Right cardiac atrium (tissue), 5 donors: ENCODE measurements at regions not wholly inside any gene's neighbourhood (a gene's known extent, or its start where the extent isn't known, plus 50 kb on each side); places are given as distances from the start of the nearest gene placed in this dataset.

Experiments
- ATAC-seq, 2 donors: fragments of 200-7000 bp; cut with Tn5 transposase; one replicate each; pipeline versions ENCODE4 v1.8.0 to v1.9.1; 2020; ENCODE audit warnings: moderate library complexity in 2 of 2, mild to moderate bottlenecking in 1 of 2
- DNase-seq, 3 donors: peaks; one replicate each; pipeline ENCODE4 v3.0.0-alpha.2; 2020
- H3K27ac ChIP-seq: one replicate; pipeline ENCODE4 v1.5.1; 2013; ENCODE audit warnings: mild to moderate bottlenecking, low read length, control low read depth, moderate library complexity
- H3K27me3 ChIP-seq: one replicate; pipeline ENCODE4 v1.6.1; 2013; ENCODE audit not compliant: control insufficient read depth, insufficient read depth
- H3K4me1 ChIP-seq: one replicate; pipeline ENCODE4 v1.6.1; 2013; ENCODE audit warnings: low read length; ENCODE audit not compliant: control insufficient read depth, insufficient read depth
- H3K4me3 ChIP-seq: one replicate; pipeline ENCODE4 v1.5.1; 2013; ENCODE audit warnings: low read length, control low read depth
- H3K9me3 ChIP-seq: one replicate; pipeline ENCODE4 v1.6.1; 2013; ENCODE audit warnings: low read length; ENCODE audit not compliant: control insufficient read depth
- WGBS: extraction: QIAGEN DNeasy Blood & Tissue Kit; methylation state at CpG from one replicate; pipeline ENCODE4 v1.1.7; 2013; 5-methylcytosine and 5-hydroxymethylcytosine counted together
- intact Hi-C, 4 donors: fragments of 100-400 bp; cut with DNase I; formaldehyde crosslinking; loops; one replicate each; pipeline versions ENCODE4 v1.11.0 to v1.14.0; 2022 to 2023
- donor health status: healthy with polysubstance abuse.
- donor health status: DM: no; HTN: yes; CAD: no.
- donor health status: DM: no; HTN: no; CAD: no.
- donor health status: DM: no; HTN: yes; CAD: no; lungs with severe emphysema.
- donor health status: DM: yes; HTN: yes; CAD: no.

DNA sequence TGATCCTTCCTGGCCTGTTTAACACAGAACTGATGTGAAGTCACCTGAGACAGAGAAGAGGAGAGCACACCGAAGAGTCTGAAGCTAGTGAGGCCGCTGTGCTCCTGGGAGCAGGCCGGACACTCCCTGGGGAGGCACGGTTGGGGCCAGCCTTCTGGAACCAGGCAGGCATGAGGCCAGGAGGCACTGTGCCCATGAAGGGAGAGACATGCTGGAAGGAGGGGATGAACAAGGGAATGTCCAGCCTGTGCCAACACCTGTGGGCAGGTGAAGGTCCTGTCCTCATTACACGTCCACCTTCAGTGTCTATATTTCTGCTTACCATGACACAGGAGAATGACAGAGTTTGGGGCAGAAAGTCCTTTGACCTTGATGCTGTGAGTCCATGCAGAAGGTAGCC, 183.8 kb upstream of the S1PR3 start:
- Histone ChIP-seq H3K27me3 (no peaks in the 10 kb centered on the region), H3K9me3 (no peaks in the 10 kb centered on the region), H3K27ac (no peak overlapping the region), H3K4me3 (no peak overlapping the region), H3K4me1 (peaks cover 4% of the 10 kb centered on the region)
- intact Hi-C loops: no loop called here
- DNase-seq (no peak), ATAC-seq (no peak)
- WGBS: 93% methylated on average over 5 of the region's 5 CpGs

GRCh38 chr9:88808019-88808656, 183.1 kb upstream of the S1PR3 start:
- Histone ChIP-seq H3K27me3 (no peaks in the 10 kb centered on the region), H3K27ac (no peak overlapping the region), H3K9me3 (no peaks in the 10 kb centered on the region), H3K4me1 (peaks cover 4% of the 10 kb centered on the region), H3K4me3 (no peak overlapping the region)
- 97% methylated on average over 4 of the region's 4 CpGs for WGBS
- ATAC-seq (no peak), DNase-seq (no peak)
- intact Hi-C loops: no loop called here

DNA sequence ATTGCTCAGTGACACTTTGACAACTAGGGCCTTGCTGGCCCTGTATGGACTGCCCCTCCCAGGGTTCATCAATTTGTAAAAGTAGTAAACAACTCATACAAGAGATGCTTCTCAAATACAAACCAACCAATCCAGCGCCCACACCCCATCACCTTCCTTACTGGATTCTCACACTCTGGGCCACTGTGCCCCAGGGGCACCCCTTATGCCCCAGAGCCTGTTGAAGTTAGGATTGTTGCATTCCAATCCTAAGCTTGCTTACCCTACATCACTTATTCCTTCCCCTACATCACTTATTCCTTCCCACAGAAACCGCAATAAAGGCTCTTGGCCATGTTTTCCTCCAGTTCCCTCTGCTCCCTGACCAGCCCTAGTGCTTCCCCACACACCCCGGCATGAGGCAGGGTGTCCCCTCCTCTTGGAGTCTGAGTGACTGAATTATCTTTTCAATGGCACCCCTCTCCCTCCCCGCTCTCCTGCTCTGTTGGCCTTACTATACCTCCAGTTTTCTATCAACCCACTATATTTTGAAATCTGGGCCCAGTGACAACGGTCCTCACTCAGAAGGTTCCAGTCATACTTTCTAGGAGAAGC, 182.4 kb upstream of the S1PR3 start:
- Histone ChIP-seq H3K9me3 (no peaks in the 10 kb centered on the region), H3K27me3 (no peaks in the 10 kb centered on the region), H3K27ac (no peak overlapping the region), H3K4me1 (peaks cover 6% of the 10 kb centered on the region), H3K4me3 (no peak overlapping the region)
- intact Hi-C loops: no loop called here
- WGBS: 57% methylated on average over 5 of the region's 5 CpGs
- DNase-seq: no peak
- peak; percentile 7 to 49 for ATAC-seq

DNA sequence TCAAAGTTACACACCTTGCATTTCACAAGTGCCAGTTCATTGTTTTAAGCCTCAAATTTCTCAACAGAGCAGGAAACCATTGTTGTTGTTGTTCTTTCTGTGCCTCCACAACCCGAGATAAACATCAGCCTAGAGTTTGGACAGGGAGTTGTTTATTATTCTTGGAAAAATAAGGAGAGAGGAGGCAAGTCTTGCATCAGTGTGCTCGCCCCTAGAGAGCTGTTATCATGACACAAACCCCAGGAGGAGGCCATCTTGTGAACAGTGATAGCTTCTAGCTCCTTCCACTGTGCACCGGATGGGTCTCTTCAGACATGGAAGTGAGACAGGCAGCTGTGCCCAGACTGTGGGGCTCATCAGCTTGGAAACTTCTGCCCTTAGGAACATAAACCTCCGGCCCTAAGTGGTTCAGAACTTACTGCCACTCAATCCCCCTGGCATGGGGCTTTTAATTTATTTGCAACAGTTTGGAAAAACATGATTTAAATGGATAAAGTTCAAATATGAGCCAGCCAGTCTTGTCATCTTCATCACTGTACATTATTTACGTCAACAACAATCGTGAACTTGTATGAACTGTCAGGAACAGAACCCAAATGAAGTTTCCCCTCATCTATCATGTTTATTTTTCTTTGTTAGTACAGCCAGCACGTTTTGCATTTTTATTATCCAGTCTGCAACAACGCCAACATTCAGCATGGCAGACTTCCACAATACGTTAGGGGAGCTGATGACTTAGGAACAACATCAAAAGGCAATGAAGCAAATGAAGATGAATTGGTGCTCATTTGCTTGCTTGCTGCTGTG, 181.7 kb upstream of the S1PR3 start:
- no peaks in the 10 kb centered on the region for H3K9me3 ChIP-seq
- no peak overlapping the region for H3K4me3 ChIP-seq
- no peaks in the 10 kb centered on the region for H3K27me3 ChIP-seq
- peaks cover 7% of the 10 kb centered on the region for H3K4me1 ChIP-seq
- 48% methylated on average over 9 of the region's 9 CpGs for WGBS
- intact Hi-C loops: loop anchor here in 1 of 4 donors (10.0 kb wide), 1 partner anchor 185 kb away; the partner anchor contains the start of gene S1PR3
- DNase-seq (peak in 1 of 3 donors; percentile 62), ATAC-seq (peak; percentile 63 to 79)
- H3K27ac ChIP-seq: no peak overlapping the region

- intact Hi-C loops: loop anchor here in 1 of 4 donors (10.0 kb wide), 1 partner anchor 184 kb away; the partner anchor contains the start of gene S1PR3
- ATAC-seq (no peak), DNase-seq (no peak)
- Histone ChIP-seq H3K9me3 (no peaks in the 10 kb centered on the region), H3K4me1 (peaks cover 12% of the 10 kb centered on the region), H3K27ac (no peak overlapping the region), H3K27me3 (no peaks in the 10 kb centered on the region), H3K4me3 (no peak overlapping the region)
- WGBS: 93% methylated on average over 2 of the region's 2 CpGs
Observed at GRCh38 chr9:88810826-88811225, 180.4 kb upstream of the S1PR3 start.

GRCh38 chr9:88811511-88811910, 179.8 kb upstream of the S1PR3 start:
- Histone ChIP-seq H3K27ac (no peak overlapping the region), H3K4me1 (peaks cover 12% of the 10 kb centered on the region), H3K9me3 (no peaks in the 10 kb centered on the region), H3K27me3 (no peaks in the 10 kb centered on the region), H3K4me3 (no peak overlapping the region)
- ATAC-seq (no peak), DNase-seq (no peak)
- WGBS: 98% methylated on average over 7 of the region's 7 CpGs
- intact Hi-C loops: loop anchor here in 1 of 4 donors (10.0 kb wide), 1 partner anchor 183 kb away; the partner anchor contains the start of gene S1PR3

- H3K4me1 ChIP-seq: peaks cover 12% of the 10 kb centered on the region
- no peaks in the 10 kb centered on the region for H3K9me3 ChIP-seq
- 92% methylated on average over 10 of the region's 10 CpGs for WGBS
- ATAC-seq (no peak), DNase-seq (no peak)
- H3K27me3 ChIP-seq: no peaks in the 10 kb centered on the region
- no peak overlapping the region for H3K4me3 ChIP-seq
- intact Hi-C loops: loop anchor here in 1 of 4 donors (10.0 kb wide), 1 partner anchor 182 kb away; the partner anchor contains the start of gene S1PR3
- no peak overlapping the region for H3K27ac ChIP-seq
Observed at GRCh38 chr9:88812938-88813637, 178.2 kb upstream of the S1PR3 start.

DNA sequence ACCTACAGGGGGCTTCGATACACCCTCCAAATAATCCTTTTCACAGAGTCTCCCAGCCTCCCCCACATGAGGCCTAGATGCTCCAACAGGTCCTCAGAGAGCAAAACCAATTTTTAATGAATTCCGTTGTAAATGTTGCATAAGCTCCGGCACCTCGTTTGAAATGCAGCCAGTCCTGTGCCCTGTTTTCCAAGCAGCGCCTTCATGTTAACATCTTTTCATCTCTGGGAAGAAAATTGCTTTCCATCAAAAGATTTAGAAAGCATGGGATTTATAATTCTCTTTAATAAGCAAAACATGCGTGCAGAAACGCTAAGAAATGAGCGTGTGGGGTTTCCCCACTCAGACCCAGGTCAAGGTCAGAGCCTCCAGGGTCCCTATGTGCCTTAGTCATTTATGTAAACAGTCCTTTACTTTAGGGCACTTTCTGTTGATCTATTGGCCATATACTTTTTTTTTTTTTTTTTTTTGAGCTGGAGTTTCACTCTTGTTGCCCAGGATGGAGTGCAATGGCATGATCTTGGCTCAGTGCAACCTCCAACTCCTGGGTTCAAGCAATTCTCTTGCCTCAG, 177.5 kb upstream of the S1PR3 start:
- H3K27ac ChIP-seq: no peak overlapping the region
- intact Hi-C loops: loop anchor here in 1 of 4 donors (10.0 kb wide), 1 partner anchor 181 kb away; the partner anchor contains the start of gene S1PR3
- no peak overlapping the region for H3K4me3 ChIP-seq
- H3K27me3 ChIP-seq: no peaks in the 10 kb centered on the region
- H3K4me1 ChIP-seq: peaks cover 15% of the 10 kb centered on the region
- no peak for ATAC-seq
- 93% methylated on average over 8 of the region's 8 CpGs for WGBS
- H3K9me3 ChIP-seq: no peaks in the 10 kb centered on the region
- DNase-seq: no peak

DNA sequence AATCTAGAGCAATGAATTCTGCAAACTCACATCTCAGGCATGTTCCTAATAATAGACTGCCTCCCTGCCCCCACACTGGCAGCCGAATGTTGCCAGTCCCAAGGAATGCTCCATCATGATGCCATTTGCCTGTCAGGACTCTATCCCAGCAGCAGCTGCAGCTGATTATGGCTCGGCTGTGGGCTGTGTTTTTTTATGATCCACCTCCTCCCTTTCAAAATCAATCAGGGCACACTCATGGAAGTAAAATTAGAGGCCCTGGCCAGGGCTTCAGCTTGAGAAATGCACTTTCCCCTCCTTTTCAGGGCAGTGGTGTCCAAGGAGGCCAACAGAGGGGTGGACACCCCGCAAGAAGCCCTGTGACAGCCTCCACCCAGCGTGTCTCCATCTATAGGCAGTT, 176.7 kb upstream of the S1PR3 start:
- ATAC-seq: peak; percentile 84 to 87
- Histone ChIP-seq H3K9me3 (no peaks in the 10 kb centered on the region), H3K4me1 (peaks cover 12% of the 10 kb centered on the region), H3K27ac (peak overlapping the region; percentile 95), H3K4me3 (no peak overlapping the region), H3K27me3 (no peaks in the 10 kb centered on the region)
- intact Hi-C loops: loop anchor here in 1 of 4 donors (10.0 kb wide), 1 partner anchor 180 kb away; the partner anchor contains the start of gene S1PR3
- peak; percentile 70 to 89 (median 86) for DNase-seq
- WGBS: 51% methylated on average over 4 of the region's 4 CpGs

GRCh38 chr9:88816141-88816540, 175.1 kb upstream of the S1PR3 start:
- Histone ChIP-seq H3K4me1 (peaks cover 12% of the 10 kb centered on the region), H3K4me3 (no peak overlapping the region), H3K27me3 (no peaks in the 10 kb centered on the region), H3K9me3 (no peaks in the 10 kb centered on the region), H3K27ac (no peak overlapping the region)
- no peak for DNase-seq
- intact Hi-C loops: loop anchor here in 1 of 4 donors (10.0 kb wide), 1 partner anchor 179 kb away; the partner anchor contains the start of gene S1PR3
- 78% methylated on average over 9 of the region's 9 CpGs for WGBS
- ATAC-seq: no peak
